ENCODE measurements at regions not wholly inside any gene's neighbourhood (a gene's known extent, or its start where the extent isn't known, plus 50 kb on each side); places are given as distances from the start of the nearest gene placed in this dataset.
A peak's percentile ranks its signal among the peaks of the same experiment; 100 is the strongest.

DNA sequence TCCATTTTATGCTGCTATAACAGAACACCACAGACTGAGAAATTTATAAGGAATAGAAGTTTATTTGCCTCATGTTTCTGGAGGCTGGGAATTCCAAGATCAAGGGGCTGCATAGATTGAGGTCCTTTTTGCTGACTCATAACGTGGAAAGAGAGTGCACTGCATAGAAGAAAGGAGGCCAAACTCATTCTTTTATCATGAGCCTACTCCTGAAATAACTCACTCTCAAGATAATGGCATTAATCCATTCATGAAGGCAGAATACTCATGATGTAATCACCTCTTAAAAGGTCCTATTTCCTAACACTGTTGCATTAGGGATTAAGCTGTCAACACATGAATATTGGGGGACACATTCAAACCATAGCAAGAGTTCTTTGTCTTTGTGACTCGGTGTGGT is 60.0 kb upstream of the FBXO33 start:
- intact Hi-C loops (cut with micrococcal nuclease) = no loop called here
- Histone ChIP-seq H3K79me2 (ENCODE audit: insufficient read depth, low read length) (no peaks in the 10 kb centered on the region), H3K9ac (ENCODE audit: insufficient read depth, low read length, poor library complexity, severe bottlenecking) (no peak overlapping the region), H3K9me3 (replicated peaks in 1 of 2; ENCODE audit: control insufficient read depth in 1 of 2, insufficient read depth in 1 of 2, low read length in 2 of 2) (peaks cover 0 to 8% of the 10 kb centered on the region in 2 donors), H3K4me2 (replicated peaks; ENCODE audit: extremely low read depth, low read length, poor library complexity, severe bottlenecking) (no peak overlapping the region), H3K36me3 (replicated peaks in 1 of 2; ENCODE audit: control insufficient read depth in 1 of 2, insufficient read depth in 2 of 2, low read length in 2 of 2) (no peaks in the 10 kb centered on the region), H2AFZ (ENCODE audit: insufficient read depth, low read depth, low read length, poor library complexity, severe bottlenecking) (no peak overlapping the region), H3K4me3 (replicated peaks in 1 of 3; ENCODE audit: low read depth in 2 of 3, low read length in 3 of 3) (no peak overlapping the region), H3K4me1 (ENCODE audit: control insufficient read depth in 1 of 2, insufficient read depth in 2 of 2, low read length in 2 of 2) (no peaks in the 10 kb centered on the region), H3K27ac (ENCODE audit: low read depth in 1 of 2, low read length in 2 of 2) (no peak overlapping the region), H3K27me3 (ENCODE audit: control insufficient read depth in 2 of 2, insufficient read depth in 2 of 2, low read length in 2 of 2) (no peaks in the 10 kb centered on the region), H4K20me1 (ENCODE audit: insufficient read depth, low read length) (no peaks in the 10 kb centered on the region)
- 100% methylated on average over 1 of the region's 2 CpGs for WGBS (ENCODE audit: insufficient coverage)
- DNase-seq = no peak
- TF ChIP-seq, protein P1, sequence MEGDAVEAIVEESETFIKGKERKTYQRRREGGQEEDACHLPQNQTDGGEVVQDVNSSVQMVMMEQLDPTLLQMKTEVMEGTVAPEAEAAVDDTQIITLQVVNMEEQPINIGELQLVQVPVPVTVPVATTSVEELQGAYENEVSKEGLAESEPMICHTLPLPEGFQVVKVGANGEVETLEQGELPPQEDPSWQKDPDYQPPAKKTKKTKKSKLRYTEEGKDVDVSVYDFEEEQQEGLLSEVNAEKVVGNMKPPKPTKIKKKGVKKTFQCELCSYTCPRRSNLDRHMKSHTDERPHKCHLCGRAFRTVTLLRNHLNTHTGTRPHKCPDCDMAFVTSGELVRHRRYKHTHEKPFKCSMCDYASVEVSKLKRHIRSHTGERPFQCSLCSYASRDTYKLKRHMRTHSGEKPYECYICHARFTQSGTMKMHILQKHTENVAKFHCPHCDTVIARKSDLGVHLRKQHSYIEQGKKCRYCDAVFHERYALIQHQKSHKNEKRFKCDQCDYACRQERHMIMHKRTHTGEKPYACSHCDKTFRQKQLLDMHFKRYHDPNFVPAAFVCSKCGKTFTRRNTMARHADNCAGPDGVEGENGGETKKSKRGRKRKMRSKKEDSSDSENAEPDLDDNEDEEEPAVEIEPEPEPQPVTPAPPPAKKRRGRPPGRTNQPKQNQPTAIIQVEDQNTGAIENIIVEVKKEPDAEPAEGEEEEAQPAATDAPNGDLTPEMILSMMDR (IDR thresholded peaks at IDR 0.05) = no peak
- H3K4me1 Mint-ChIP-seq = no peaks in the 10 kb centered on the region
- no peaks in the 10 kb centered on the region for H3K36me3 Mint-ChIP-seq
- peaks cover 2 to 4% (median 3%) of the 10 kb centered on the region in 3 donors for H3K27me3 Mint-ChIP-seq (ENCODE audit: low read depth in 3 of 3)
- H3K27ac Mint-ChIP-seq = no peak overlapping the region
- H3K4me3 Mint-ChIP-seq = no peak overlapping the region
- peaks cover 7 to 17% (median 11%) of the 10 kb centered on the region in 7 donors for H3K9me3 Mint-ChIP-seq

DNA sequence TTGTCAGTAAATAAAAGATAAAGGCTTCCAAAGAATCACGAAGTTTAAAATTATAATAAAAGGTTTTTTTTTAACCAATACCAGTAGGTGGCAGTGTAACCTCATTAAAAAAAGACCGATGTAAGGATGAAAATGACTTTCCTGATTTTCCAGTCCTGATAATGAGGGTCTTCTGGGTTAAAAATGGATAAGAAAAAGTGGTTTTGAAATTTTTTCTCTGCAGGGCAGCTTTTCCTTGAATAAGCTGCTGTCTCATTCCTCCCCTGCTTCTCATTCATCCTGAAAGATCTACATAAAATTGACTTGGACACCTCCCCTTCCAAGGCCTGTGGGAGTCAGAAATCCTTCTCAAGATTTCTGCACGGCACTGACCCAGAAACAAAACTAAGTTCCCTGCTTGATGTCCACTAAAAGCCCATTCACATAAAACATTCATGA is 58.9 kb upstream of the FBXO33 start:
- Histone ChIP-seq H3K9me3 (replicated peaks in 1 of 2; ENCODE audit: control insufficient read depth in 1 of 2, insufficient read depth in 1 of 2, low read length in 2 of 2) (no peaks in the 10 kb centered on the region), H3K4me2 (replicated peaks; ENCODE audit: extremely low read depth, low read length, poor library complexity, severe bottlenecking) (no peak overlapping the region), H3K4me1 (ENCODE audit: control insufficient read depth in 1 of 2, insufficient read depth in 2 of 2, low read length in 2 of 2) (no peaks in the 10 kb centered on the region), H3K36me3 (replicated peaks in 1 of 2; ENCODE audit: control insufficient read depth in 1 of 2, insufficient read depth in 2 of 2, low read length in 2 of 2) (no peaks in the 10 kb centered on the region), H4K20me1 (ENCODE audit: insufficient read depth, low read length) (no peaks in the 10 kb centered on the region), H2AFZ (ENCODE audit: insufficient read depth, low read depth, low read length, poor library complexity, severe bottlenecking) (no peak overlapping the region), H3K4me3 (replicated peaks in 1 of 3; ENCODE audit: low read depth in 2 of 3, low read length in 3 of 3) (no peak overlapping the region), H3K27me3 (ENCODE audit: control insufficient read depth in 2 of 2, insufficient read depth in 2 of 2, low read length in 2 of 2) (no peaks in the 10 kb centered on the region), H3K9ac (ENCODE audit: insufficient read depth, low read length, poor library complexity, severe bottlenecking) (no peak overlapping the region), H3K27ac (ENCODE audit: low read depth in 1 of 2, low read length in 2 of 2) (no peak overlapping the region), H3K79me2 (ENCODE audit: insufficient read depth, low read length) (no peaks in the 10 kb centered on the region)
- Mint-ChIP-seq H3K4me3 (no peak overlapping the region), H3K36me3 (no peaks in the 10 kb centered on the region), H3K9me3 (peaks cover 4 to 9% (median 7%) of the 10 kb centered on the region in 7 donors), H3K27me3 (ENCODE audit: low read depth in 3 of 3) (peaks cover 3 to 4% (median 4%) of the 10 kb centered on the region in 3 donors), H3K4me1 (no peaks in the 10 kb centered on the region), H3K27ac (no peak overlapping the region)
- DNase-seq = peak in 1 of 3 donors; percentile 6
- no CpG with 5 or more reads among the region's 3 CpGs for WGBS (ENCODE audit: insufficient coverage)
- intact Hi-C loops (cut with micrococcal nuclease) = no loop called here
- TF ChIP-seq, protein P1 (IDR thresholded peaks at IDR 0.05) = peak; percentile 74
